HG03175 (cell line): ENCODE measurements at regions not wholly inside any gene's neighbourhood (a gene's known extent, or its start where the extent isn't known, plus 50 kb on each side); places are given as distances from the start of the nearest gene placed in this dataset.

Experiments used
- ATAC-seq: cut with Tn5 transposase; IDR thresholded peaks from one replicate; pipeline ENCODE4 v1.9.1; 2021; ENCODE audit warnings: mild to moderate bottlenecking, moderate library complexity; ENCODE audit not compliant: unreplicated experiment

DNA sequence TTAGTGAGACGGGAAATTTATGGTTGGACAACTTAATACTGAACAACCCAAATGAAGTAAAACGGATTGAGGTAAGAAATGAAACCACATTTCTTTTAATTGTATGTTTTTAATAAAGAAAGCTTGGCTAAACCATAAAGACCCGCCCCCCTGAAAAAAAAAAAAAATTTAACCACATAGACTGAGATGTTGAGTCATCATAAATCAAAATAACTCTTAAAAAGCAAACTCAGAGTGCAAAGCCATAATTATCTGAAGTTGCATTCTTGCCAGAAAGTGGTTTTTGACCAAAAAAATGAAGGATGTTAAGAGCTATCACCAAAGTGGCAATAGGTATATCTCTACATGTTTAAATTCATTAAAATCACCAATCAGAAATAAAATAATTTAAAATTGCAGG lies 101.8 kb upstream of the COL21A1 start:
- ATAC-seq = no peak

DNA sequence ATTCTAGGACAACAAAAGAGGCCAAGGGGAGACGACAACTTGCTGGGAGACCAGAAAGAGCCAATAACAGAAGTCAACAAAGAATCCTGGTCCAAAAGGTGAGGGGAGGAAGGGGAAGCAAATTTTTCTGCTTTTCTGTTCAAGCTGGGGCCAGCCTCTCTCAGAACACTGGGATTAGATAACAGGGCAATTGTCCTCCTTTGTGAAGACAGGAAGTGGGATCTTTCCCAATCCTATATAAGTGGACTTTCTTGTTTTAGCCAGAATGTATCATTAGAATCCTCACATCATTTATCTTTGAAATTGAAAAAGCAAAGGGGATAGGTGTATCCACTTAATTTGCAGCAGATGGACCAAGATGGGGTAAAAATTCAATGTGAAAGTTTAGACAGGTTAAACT lies 101.2 kb upstream of the COL21A1 start:
- ATAC-seq = no peak

DNA sequence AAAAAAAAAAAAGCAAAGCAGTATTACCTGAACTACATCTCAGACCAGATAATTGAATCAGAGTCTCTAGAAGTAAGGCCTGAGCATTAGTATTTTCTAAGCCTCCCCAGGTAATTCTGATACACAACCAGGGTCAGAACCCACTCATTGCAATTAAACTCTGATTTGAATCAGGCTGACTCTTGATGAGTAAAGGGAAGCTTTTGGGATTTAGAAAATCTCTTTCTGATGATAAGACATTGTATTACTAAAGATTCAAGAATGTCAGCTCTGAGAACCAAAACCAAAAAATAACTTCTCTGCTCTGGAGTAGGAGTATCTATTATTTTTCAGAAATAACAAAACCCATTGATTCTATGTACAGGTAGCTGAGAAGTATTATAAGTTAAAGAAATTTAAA lies 100.1 kb upstream of the COL21A1 start:
- ATAC-seq = no peak

DNA sequence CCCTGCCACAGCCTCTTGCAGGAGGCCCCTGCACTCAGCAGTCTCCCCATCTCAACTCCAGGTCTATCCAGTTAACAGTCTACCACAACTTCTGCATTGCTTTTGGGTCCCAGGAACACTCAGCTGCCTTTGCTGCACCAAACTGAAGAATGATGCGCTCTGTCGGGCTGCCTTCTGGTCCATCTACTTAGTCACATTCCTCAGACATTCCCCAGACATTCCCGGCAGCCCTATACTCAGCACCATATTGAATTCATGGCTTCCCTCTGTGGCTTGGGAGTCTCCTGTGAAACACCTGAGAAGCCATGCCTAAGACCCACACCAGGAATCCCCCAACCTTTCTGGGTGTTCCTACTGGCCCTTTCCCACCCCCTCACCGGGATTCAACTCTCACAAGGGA lies 99.6 kb upstream of the COL21A1 start:
- no peak for ATAC-seq

DNA sequence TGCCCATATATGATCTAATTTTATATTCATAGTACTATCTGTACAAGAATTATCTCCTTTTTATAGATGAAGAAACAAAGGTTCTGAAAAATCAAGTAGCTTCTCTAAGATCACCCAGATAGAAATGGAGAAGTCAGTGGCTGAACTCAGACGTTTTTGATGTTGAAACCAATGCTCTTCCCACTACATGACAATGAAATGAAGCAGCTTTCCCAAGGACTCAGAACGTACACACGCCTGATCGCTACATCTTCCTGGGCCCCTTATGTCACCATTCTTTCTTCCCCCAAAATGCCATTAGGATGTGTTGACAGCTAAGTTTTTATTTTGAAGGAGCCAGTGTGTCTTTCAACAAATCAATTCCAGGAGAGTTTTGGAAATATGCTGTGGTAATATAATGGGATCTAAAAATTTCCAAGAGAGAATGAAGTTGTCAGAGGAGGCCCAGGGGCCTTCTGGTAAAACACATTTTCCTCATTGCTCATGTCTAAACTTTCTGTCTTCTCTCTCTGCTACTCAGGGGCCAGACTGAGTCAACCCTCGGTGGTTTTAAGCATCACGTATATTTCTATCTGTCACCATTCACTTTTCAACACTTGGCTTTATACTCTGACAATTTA lies 98.1 kb upstream of the COL21A1 start:
- no peak for ATAC-seq

DNA sequence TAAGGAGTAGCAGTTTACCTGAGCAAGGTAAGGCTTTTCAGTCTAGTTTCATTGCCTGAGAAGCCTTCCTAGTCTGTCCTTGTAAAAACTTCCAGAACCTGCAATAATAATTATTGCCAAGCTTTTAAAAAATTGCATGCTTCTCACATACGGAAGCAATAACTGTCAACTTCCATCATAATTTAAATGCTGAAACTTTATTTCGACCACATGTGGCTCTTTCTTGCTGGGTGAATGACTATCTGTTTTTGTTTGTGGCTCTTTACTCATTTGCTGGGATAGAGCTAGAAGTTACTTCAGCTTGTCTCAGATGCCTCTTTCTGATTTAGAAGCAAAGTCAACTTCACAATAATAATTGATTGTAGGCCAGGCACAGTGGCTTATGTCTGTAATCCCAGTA lies 95.9 kb upstream of the COL21A1 start:
- no peak for ATAC-seq

DNA sequence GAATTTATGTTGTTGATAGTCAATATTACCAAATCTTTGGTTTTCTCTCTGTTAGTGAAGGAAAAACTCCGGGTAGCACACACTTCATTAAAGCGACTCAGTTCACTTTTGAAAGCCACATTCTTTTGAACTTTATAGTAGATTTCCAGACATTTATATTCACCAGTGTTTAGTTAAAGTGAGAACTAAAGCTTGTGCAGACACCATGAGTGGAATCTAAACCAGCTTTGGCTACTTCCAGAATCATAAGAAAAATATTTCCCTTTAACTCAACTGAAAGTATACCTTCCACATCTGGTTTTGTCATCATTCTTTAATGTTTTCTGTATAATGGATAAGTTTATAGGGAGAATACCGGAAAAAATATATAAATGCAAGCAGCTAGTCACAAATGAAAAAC lies 92.1 kb upstream of the COL21A1 start:
- no peak for ATAC-seq

DNA sequence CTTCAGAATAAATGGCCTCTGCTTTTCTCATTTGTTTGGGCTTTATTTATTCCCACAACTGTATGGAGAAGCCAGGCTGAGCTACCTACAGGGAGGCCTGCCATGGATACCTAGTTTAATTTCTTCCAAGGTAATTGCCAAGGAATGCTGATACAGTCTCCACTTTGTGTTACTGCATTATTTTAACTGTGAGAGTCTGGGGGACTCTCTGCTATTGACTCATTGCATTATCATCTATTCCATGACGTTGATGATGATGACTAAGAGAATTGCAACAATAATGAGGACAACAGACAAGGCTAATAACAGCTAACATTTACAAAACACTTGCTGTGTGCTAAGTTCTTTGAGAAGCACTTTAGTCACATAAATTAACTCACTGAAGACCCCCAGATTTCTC lies 88.3 kb upstream of the COL21A1 start:
- no peak for ATAC-seq

DNA sequence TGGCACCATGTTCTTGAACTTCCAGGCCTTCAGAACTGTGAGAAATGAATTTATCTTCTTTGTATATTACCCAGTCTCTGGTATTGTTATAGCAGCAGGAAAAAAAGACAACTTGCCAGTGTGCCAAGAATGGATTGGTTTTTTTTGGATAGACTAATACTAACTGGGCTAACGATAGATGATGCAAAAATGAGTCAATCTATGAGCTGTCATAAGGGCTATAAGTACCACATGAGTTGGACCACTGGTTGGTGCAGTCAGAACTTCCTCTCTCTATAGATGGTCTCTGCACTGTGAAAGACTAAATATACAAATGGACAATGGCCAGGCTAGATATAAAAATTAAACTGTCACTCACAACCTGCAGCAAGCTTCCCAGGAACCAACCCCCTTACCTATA lies 87.6 kb upstream of the COL21A1 start:
- ATAC-seq = no peak

DNA sequence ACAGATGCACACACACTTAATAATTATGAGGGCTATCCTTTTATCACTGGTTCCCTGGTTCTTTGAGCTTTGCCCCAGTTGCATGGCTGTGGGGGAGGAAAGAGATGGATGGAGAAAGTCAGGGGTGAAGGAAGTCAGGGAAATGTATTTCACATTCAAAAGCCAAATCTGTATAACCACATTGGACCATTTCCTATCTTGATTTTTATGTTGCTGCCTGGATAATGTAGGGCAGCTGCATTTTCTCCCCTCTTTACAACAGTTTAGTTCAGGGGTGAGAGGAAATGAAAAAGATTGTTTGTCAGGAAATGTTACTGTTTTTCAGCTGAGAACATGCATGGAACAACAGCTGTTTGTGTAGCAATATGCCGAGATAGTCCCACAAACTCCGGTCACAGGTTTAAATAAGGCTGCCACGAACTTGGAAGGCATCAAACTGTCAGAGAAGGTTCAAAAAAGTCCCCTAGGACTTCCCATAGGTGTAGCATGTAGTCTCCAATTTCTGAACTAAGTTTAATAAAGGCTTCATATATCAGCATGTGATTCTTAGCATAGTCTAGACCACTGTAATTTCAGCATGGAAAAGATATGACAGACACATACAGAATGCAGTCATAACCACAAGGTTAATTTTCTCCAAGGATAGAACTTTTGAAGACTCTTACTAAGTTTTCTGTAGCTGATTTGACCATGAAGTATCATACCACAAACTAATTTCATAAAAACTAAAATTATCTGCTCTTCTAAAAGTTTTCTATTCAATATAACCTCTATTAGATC lies 82.1 kb upstream of the COL21A1 start:
- ATAC-seq = no peak

DNA sequence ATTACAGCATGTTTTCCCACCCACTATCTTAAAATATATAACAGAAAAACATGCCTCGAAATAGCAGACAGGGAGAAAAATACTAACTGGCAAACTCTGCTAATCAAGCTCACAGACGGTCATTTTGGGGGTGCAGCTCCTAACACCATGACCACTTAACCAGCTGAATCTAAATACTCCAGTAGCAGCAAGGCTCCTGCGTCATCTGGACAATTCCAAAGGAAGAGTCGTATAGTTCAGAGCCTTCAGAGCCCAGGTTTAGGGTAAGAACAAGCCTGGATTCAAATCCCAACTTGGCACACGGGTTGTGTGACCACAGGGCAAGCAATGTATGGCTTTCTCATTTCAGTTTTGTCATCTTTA lies 81.3 kb upstream of the COL21A1 start:
- no peak for ATAC-seq

DNA sequence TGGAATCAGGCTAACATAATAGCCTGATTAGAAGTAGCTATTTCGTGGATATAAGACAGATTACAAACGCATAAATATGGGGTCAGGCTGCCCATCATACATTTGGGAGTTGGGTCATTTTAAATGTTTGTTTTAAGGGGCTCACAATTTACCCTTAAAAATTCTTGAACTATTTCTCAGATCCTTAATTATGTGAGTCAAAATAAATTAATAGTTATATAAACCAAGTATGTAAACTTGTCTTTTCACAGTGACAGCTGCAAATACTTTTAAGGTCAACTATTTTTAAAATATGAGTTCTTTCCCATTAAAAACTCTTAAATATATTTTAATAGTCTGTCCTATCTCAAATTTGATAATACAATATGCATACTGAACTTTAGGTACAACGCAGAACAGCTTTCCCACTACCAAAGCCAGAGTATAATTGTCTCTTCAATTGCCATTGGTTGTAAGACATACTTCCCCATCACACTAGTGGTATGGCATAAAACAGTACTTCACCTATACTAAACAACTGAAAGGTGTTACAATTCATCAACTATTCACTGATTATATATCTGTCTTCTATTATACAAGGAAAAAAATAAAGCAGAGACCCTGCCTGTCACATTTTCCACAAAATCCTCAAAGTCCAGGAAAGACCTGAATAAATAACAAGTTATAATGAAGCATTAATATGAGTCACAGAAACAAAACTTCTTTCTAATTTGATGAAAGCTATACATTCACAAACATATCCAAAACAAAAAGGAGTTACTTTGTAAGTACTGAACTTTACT lies 80.8 kb upstream of the COL21A1 start:
- no peak for ATAC-seq

DNA sequence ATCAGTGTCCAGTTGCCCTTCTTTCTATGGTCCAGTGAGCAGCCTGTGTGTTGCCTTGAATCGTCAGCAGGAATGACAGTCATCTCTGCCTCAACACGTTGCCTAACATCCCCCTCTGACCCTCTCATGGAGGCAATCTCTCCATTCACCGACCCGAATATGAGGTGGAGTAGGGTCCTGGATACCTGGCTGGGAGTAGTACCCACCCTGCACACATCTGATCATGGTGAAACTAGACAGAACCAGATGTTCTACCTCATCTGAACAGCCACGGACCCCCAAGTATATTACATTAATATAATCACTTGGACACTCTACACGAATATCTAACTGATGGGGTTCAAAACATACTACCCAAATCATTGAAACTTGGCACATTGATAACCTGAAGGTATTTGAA lies 77.0 kb upstream of the COL21A1 start:
- ATAC-seq = no peak

DNA sequence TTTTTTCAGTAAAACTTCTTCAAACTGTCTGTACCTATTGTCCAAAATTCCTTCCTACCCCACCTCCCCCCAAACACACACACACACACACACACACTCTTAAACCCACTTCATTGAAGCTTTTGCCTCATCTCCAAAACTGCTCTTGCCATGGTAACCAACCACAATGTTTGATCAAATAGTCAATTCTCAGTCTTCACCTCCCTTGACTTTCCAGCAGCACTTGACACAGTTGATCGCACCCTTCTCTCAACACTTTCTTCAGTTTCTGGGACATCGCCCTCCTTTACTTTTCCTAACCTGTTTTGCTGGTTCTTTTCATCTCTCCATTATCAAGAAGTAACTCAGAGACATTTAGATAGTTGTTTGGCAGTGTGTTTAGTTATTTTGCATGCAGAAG lies 71.5 kb upstream of the COL21A1 start:
- no peak for ATAC-seq

DNA sequence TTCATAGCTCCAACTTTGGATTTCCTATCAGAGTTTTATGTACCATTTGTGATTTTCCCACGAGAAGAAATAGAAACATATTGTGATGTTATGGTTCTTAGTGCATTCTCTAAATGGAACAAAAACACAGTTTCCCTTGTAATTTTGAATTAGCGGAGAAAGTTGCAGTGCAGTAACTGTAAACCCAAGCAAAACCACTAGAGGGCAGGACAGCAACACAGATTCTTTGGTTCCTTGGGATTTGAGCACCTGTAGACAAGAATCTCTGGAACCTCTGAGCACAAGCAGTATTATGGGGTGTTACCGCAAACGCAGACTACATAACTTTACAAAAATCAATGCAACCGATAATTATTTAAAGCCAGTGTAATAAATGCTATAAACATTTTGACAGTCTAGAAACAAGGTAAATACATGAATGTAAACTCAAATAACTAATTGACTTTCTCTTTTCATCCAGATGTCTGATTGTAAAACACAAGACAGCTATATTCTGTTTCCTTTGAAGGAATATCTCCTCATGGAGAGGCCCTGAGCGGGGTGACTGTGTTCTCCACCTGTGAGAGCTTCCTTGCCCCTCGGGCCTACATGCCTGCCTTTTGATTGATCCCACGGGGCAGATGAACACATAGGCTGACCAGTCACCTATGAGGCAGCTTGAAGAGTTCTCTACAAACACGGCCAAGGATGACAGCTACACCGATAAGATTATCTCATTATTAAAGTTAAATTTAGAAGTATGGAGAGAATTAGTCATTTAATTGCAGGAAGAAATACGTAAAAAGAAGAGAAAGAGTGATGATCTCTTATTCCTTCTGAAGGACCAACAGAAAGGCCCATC lies 67.5 kb upstream of the COL21A1 start:
- no peak for ATAC-seq

DNA sequence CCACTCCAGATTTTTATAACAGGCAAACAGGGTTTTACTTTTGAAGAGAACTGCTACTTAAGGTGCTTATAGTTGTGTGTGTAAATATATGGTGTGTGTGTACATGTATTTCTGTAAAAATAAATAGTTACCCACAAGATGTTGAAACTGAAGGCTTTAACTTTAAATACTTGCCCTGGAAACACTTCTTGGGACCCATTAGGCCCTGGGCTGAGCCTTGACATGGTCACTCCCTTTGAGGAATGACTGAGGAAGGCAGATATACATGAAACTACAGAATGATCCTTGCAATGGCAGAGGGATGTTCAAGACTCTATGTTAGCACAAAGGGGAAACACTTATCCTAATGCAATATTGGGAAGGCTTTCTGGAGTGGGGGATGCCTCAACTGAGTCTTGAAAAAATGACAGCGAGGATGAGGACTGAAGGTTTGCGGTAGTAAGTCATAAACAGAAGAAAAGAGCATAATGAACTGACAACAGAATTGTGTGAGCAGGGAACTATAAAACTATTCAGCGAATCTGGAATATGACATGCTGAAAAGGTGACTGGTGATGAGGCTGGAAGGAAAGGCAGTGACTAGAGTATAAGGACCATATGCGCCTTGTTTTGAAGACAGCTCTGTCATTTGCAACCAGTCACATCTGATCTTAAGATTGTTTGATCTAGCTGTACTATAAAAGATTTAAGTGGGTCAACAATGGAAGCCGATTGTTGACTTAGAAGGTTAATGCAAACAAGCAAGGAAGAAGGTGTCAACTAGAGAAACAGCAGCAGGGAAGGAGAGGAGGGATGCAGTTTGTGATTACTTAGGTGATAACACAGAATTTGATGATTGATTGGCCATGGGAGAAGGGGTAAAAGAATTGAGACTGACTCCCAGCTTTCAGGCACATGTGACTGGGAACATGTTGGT lies 64.4 kb upstream of the COL21A1 start:
- no peak for ATAC-seq

DNA sequence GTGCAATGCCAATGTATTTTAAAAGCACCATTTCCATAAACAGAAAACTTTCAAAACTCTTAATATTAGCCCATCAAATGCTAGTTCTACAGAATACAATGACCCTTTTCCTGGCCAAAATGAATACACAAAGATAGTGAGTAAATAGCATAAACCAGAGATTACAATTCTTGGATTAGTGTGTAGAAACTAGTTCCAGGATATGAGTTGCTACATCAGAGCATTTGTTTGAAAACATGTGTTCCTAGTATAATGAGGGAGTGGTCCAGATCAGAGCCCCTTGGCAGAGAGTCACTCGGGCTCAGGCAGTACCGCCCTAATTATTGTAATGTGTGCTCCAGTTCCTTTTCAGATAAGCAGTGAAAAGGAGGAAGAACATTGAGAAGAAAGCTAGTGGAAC lies 63.7 kb upstream of the COL21A1 start:
- ATAC-seq = no peak

DNA sequence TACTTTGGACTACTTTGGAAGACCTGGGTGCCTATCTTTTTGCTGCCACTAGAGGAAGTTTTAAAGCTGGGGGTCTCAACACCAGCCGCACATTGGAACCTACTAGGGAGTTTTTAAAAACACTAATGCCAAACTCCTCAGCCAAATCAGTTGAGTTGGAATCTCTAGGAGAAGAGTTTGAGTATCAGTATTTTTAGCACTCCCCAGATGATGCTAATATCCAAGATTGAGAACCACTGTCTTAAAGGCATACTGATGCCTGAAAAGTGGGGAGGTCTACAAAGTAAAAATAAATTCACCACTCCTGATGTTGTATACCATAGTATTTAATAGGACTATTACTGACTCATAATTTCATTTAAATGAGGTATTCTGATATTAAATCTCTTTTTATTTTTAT lies 62.9 kb upstream of the COL21A1 start:
- no peak for ATAC-seq

DNA sequence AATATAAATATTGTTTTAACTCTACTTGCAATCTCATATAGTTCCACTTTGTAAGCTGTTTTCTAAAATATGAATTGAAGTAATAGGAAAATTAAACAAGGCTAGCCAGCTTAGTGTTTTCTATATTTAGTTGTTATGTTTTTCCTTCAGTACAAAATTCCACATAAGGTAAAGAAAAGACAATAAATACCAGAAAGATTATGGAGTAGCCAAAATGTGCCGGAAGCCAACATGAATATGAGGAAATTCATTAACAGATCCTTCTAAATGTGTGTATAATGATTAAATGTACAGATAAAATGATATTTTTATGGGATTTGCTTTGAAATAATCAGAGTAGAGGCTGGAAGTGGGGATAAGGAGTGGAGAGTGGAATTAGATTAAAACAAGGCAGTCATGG lies 52.5 kb upstream of the COL21A1 start:
- ATAC-seq = no peak
